GM23338 (cell line): ENCODE measurements at regions not wholly inside any gene's neighbourhood (a gene's known extent, or its start where the extent isn't known, plus 50 kb on each side); places are given as distances from the start of the nearest gene placed in this dataset.

Experiments
- ATAC-seq: fragments of 200-7000 bp; cut with Tn5 transposase; 3 replicates; pipeline ENCODE4 v1.9.1; 2020
- DNase-seq: peaks from one replicate; pipeline ENCODE4 v3.0.0-alpha.2; 2015; ENCODE audit warnings: low spot score
- H2AFZ ChIP-seq: fragments of 200-600 bp; sonication (generic); 2 replicates; pipeline ENCODE4 v1.8.0; 2016; ENCODE audit warnings: antibody characterized with exemption, mild to moderate bottlenecking, moderate library complexity
- H3F3A ChIP-seq: fragments of 200-600 bp; sonication (generic); replicated peaks from 2 replicates; pipeline ENCODE4 v1.8.0; 2017; ENCODE audit warnings: antibody characterized with exemption, mixed run types, low read depth
- H3K27ac ChIP-seq: fragments of 200-600 bp; sonication (generic); 2 replicates; pipeline ENCODE4 v1.6.1; 2016; ENCODE audit warnings: low read depth
- H3K27me3 ChIP-seq: fragments of 200-600 bp; sonication (generic); 2 replicates; pipeline ENCODE4 v1.8.0; 2016; ENCODE audit warnings: mild to moderate bottlenecking, mixed run types, moderate library complexity; ENCODE audit not compliant: insufficient read depth
- H3K36me3 ChIP-seq: fragments of 200-600 bp; sonication (generic); 2 replicates; pipeline ENCODE4 v1.8.0; 2016; ENCODE audit warnings: mild to moderate bottlenecking; ENCODE audit not compliant: insufficient read depth
- H3K4me1 ChIP-seq: fragments of 200-600 bp; sonication (generic); 2 replicates; pipeline ENCODE4 v1.8.0; 2016; ENCODE audit warnings: mild to moderate bottlenecking, moderate library complexity; ENCODE audit not compliant: insufficient read depth
- H3K4me2 ChIP-seq: fragments of 200-600 bp; sonication (generic); 2 replicates; pipeline ENCODE4 v1.7.1; 2017; ENCODE audit warnings: mixed run types
- H3K4me3 ChIP-seq: fragments of 200-600 bp; sonication (generic); 2 replicates; pipeline ENCODE4 v1.6.1; 2016; ENCODE audit warnings: mixed run types
- H3K79me2 ChIP-seq: fragments of 200-600 bp; sonication (generic); replicated peaks from 2 replicates; pipeline ENCODE4 v1.8.0; 2017; ENCODE audit warnings: mild to moderate bottlenecking; ENCODE audit not compliant: insufficient read depth
- H3K9me2 ChIP-seq: fragments of 200-600 bp; sonication (generic); 2 replicates; pipeline ENCODE4 v1.8.0; 2017; ENCODE audit not compliant: insufficient read depth
- H4K20me1 ChIP-seq: fragments of 200-600 bp; sonication (generic); replicated peaks from 2 replicates; pipeline ENCODE4 v1.8.0; 2017; ENCODE audit warnings: mild to moderate bottlenecking; ENCODE audit not compliant: insufficient read depth
- H3K27ac Mint-ChIP-seq: 2 replicates; pipeline ENCODE4 v1.8.0; 2020; ENCODE audit warnings: inconsistent platforms, mild to moderate bottlenecking, moderate library complexity, mixed read lengths
- H3K27me3 Mint-ChIP-seq: 3 replicates; pipeline ENCODE4 v1.8.0; 2022; ENCODE audit warnings: low read depth, mild to moderate bottlenecking, moderate library complexity, mixed read lengths, inconsistent platforms; ENCODE audit not compliant: insufficient read depth, poor library complexity
- H3K36me3 Mint-ChIP-seq: 3 replicates; pipeline ENCODE4 v1.8.0; 2021; ENCODE audit warnings: low read depth, mild to moderate bottlenecking, inconsistent platforms, moderate library complexity, mixed read lengths
- H3K4me1 Mint-ChIP-seq: 3 replicates; pipeline ENCODE4 v1.8.0; 2020; ENCODE audit warnings: mild to moderate bottlenecking, inconsistent platforms, mixed read lengths
- H3K4me3 Mint-ChIP-seq: 3 replicates; pipeline ENCODE4 v1.8.0; 2021; ENCODE audit warnings: moderate library complexity, mild to moderate bottlenecking, inconsistent platforms, mixed read lengths
- H3K9me3 Mint-ChIP-seq: 3 replicates; pipeline ENCODE4 v1.8.0; 2020; ENCODE audit warnings: moderate library complexity, mild to moderate bottlenecking, inconsistent platforms, mixed read lengths
- CREB1 ChIP-seq: fragments of 250-450 bp; sonication (Bioruptor Pico); IDR thresholded peaks from 2 replicates; pipeline ENCODE4 v1.5.0; 2020; ENCODE audit warnings: low read depth, mild to moderate bottlenecking, moderate library complexity
- EZH2 ChIP-seq: fragments of 200-600 bp; sonication (generic); IDR thresholded peaks from one replicate; pipeline ENCODE4 v1.8.0; 2017; ENCODE audit warnings: antibody characterized with exemption, mild to moderate bottlenecking, low read depth; ENCODE audit not compliant: unreplicated experiment
- EZH2phosphoT487 ChIP-seq: fragments of 200-600 bp; sonication (generic); IDR thresholded peaks from one replicate; pipeline ENCODE4 v1.8.1; 2018; ENCODE audit warnings: antibody characterized with exemption; ENCODE audit not compliant: unreplicated experiment
- JUNB ChIP-seq: IDR thresholded peaks from one replicate; pipeline ENCODE4 v1.6.1; 2016; ENCODE audit warnings: antibody characterized with exemption; ENCODE audit not compliant: unreplicated experiment
- NANOG ChIP-seq: IDR thresholded peaks from 2 replicates; pipeline ENCODE4 v1.6.1; 2016; ENCODE audit warnings: antibody characterized with exemption, borderline replicate concordance
- POLR2AphosphoS5 ChIP-seq: IDR thresholded peaks from 2 replicates; pipeline ENCODE4 v1.6.1; 2016; ENCODE audit warnings: antibody characterized with exemption, low read depth
- STAT1 ChIP-seq: IDR thresholded peaks from one replicate; pipeline ENCODE4 v1.6.1; 2016; ENCODE audit warnings: antibody characterized with exemption; ENCODE audit not compliant: unreplicated experiment
- ZNF114 ChIP-seq: fragments of 250-450 bp; sonication (Bioruptor Pico); IDR thresholded peaks from 2 replicates; pipeline ENCODE4 v1.5.0; 2020; ENCODE audit warnings: mild to moderate bottlenecking, moderate library complexity
- ZNF331 ChIP-seq: fragments of 250-450 bp; sonication (Bioruptor Pico); IDR thresholded peaks from 2 replicates; pipeline ENCODE4 v1.5.0; 2020; ENCODE audit warnings: low read depth, mild to moderate bottlenecking, moderate library complexity
- TF ChIP-seq, protein P1 (sequence below): IDR thresholded peaks from one replicate; pipeline ENCODE4 v1.6.1; 2018; ENCODE audit warnings: antibody characterized with exemption; ENCODE audit not compliant: unreplicated experiment
- TF ChIP-seq, protein P2 (sequence below): IDR thresholded peaks from 2 replicates; pipeline ENCODE4 v1.6.1; 2016; ENCODE audit warnings: antibody characterized with exemption
- TF ChIP-seq, protein P3 (sequence below): fragments of 250-450 bp; sonication (Bioruptor Pico); IDR thresholded peaks from 2 replicates; pipeline ENCODE4 v1.5.0; 2020; ENCODE audit warnings: mild to moderate bottlenecking, moderate library complexity
- TF ChIP-seq, protein P4 (sequence below), 2 experiments: fragments of 200-600 bp in 1 of 2; sonication (generic) in 1 of 2; conservative IDR thresholded peaks; 2 replicates each; pipeline versions ENCODE4 v1.5.1 to v1.6.1; 2016 to 2017; ENCODE audit warnings: antibody characterized with exemption in 2 of 2, low read depth in 2 of 2, mild to moderate bottlenecking in 2 of 2, moderate library complexity in 1 of 2

DNA sequence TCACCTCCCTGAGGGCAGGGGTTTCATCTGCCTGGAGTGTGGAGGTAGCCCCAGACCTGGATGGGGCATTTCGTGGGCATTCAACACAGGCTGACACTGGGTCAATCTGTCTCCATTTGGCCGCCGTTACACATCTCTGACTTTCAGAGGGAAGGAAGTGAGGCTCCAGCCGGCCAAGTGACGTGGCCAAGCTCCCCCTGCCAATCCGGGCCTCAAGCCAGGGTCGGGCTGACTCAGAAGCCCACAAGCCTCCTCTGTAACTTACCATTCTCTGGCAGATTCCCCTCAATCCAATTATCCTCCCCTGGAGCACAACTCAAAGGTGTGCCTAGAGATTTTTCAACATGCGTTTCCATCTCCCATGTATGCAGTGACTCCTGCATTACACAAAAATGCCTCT, 227.6 kb downstream of the KLF13 start:
- Histone ChIP-seq H3K4me3 (no peak overlapping the region), H3K36me3 (no peaks in the 10 kb centered on the region), H4K20me1 (no peaks in the 10 kb centered on the region), H2AFZ (no peak overlapping the region), H3K9me2 (no peaks in the 10 kb centered on the region), H3K4me2 (no peak overlapping the region), H3F3A (no peaks in the 10 kb centered on the region), H3K4me1 (no peaks in the 10 kb centered on the region), H3K79me2 (no peaks in the 10 kb centered on the region), H3K27ac (no peak overlapping the region), H3K27me3 (no peaks in the 10 kb centered on the region)
- DNase-seq = no peak
- no peak overlapping the region for H3K27ac Mint-ChIP-seq
- no peak for ATAC-seq
- H3K36me3 Mint-ChIP-seq = no peaks in the 10 kb centered on the region
- no peaks in the 10 kb centered on the region; the same call in 2 of the 3 replicates for H3K9me3 Mint-ChIP-seq
- H3K4me3 Mint-ChIP-seq = no peak overlapping the region
- TF ChIP-seq EZH2 = no peak
- TF ChIP-seq ZNF331 (CRISPR knock-in tag) = no peak
- no peak for TF ChIP-seq JUNB
- no peak for TF ChIP-seq CREB1 (CRISPR knock-in tag)
- TF ChIP-seq, protein P1, sequence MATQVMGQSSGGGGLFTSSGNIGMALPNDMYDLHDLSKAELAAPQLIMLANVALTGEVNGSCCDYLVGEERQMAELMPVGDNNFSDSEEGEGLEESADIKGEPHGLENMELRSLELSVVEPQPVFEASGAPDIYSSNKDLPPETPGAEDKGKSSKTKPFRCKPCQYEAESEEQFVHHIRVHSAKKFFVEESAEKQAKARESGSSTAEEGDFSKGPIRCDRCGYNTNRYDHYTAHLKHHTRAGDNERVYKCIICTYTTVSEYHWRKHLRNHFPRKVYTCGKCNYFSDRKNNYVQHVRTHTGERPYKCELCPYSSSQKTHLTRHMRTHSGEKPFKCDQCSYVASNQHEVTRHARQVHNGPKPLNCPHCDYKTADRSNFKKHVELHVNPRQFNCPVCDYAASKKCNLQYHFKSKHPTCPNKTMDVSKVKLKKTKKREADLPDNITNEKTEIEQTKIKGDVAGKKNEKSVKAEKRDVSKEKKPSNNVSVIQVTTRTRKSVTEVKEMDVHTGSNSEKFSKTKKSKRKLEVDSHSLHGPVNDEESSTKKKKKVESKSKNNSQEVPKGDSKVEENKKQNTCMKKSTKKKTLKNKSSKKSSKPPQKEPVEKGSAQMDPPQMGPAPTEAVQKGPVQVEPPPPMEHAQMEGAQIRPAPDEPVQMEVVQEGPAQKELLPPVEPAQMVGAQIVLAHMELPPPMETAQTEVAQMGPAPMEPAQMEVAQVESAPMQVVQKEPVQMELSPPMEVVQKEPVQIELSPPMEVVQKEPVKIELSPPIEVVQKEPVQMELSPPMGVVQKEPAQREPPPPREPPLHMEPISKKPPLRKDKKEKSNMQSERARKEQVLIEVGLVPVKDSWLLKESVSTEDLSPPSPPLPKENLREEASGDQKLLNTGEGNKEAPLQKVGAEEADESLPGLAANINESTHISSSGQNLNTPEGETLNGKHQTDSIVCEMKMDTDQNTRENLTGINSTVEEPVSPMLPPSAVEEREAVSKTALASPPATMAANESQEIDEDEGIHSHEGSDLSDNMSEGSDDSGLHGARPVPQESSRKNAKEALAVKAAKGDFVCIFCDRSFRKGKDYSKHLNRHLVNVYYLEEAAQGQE = no peak
- no peak for TF ChIP-seq EZH2phosphoT487
- TF ChIP-seq, protein P2, sequence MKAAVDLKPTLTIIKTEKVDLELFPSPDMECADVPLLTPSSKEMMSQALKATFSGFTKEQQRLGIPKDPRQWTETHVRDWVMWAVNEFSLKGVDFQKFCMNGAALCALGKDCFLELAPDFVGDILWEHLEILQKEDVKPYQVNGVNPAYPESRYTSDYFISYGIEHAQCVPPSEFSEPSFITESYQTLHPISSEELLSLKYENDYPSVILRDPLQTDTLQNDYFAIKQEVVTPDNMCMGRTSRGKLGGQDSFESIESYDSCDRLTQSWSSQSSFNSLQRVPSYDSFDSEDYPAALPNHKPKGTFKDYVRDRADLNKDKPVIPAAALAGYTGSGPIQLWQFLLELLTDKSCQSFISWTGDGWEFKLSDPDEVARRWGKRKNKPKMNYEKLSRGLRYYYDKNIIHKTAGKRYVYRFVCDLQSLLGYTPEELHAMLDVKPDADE = no peak
- TF ChIP-seq, protein P3, sequence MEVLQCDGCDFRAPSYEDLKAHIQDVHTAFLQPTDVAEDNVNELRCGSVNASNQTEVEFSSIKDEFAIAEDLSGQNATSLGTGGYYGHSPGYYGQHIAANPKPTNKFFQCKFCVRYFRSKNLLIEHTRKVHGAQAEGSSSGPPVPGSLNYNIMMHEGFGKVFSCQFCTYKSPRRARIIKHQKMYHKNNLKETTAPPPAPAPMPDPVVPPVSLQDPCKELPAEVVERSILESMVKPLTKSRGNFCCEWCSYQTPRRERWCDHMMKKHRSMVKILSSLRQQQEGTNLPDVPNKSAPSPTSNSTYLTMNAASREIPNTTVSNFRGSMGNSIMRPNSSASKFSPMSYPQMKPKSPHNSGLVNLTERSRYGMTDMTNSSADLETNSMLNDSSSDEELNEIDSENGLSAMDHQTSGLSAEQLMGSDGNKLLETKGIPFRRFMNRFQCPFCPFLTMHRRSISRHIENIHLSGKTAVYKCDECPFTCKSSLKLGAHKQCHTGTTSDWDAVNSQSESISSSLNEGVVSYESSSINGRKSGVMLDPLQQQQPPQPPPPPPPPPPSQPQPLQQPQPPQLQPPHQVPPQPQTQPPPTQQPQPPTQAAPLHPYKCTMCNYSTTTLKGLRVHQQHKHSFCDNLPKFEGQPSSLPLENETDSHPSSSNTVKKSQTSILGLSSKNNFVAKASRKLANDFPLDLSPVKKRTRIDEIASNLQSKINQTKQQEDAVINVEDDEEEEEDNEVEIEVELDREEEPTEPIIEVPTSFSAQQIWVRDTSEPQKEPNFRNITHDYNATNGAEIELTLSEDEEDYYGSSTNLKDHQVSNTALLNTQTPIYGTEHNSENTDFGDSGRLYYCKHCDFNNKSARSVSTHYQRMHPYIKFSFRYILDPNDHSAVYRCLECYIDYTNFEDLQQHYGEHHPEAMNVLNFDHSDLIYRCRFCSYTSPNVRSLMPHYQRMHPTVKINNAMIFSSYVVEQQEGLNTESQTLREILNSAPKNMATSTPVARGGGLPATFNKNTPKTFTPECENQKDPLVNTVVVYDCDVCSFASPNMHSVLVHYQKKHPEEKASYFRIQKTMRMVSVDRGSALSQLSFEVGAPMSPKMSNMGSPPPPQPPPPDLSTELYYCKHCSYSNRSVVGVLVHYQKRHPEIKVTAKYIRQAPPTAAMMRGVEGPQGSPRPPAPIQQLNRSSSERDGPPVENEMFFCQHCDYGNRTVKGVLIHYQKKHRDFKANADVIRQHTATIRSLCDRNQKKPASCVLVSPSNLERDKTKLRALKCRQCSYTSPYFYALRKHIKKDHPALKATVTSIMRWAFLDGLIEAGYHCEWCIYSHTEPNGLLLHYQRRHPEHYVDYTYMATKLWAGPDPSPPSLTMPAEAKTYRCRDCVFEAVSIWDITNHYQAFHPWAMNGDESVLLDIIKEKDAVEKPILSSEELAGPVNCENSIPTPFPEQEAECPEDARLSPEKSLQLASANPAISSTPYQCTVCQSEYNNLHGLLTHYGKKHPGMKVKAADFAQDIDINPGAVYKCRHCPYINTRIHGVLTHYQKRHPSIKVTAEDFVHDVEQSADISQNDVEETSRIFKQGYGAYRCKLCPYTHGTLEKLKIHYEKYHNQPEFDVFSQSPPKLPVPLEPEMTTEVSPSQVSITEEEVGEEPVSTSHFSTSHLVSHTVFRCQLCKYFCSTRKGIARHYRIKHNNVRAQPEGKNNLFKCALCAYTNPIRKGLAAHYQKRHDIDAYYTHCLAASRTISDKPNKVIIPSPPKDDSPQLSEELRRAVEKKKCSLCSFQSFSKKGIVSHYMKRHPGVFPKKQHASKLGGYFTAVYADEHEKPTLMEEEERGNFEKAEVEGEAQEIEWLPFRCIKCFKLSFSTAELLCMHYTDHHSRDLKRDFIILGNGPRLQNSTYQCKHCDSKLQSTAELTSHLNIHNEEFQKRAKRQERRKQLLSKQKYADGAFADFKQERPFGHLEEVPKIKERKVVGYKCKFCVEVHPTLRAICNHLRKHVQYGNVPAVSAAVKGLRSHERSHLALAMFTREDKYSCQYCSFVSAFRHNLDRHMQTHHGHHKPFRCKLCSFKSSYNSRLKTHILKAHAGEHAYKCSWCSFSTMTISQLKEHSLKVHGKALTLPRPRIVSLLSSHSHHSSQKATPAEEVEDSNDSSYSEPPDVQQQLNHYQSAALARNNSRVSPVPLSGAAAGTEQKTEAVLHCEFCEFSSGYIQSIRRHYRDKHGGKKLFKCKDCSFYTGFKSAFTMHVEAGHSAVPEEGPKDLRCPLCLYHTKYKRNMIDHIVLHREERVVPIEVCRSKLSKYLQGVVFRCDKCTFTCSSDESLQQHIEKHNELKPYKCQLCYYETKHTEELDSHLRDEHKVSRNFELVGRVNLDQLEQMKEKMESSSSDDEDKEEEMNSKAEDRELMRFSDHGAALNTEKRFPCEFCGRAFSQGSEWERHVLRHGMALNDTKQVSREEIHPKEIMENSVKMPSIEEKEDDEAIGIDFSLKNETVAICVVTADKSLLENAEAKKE (CRISPR knock-in tag) = no peak
- TF ChIP-seq, protein P4, sequence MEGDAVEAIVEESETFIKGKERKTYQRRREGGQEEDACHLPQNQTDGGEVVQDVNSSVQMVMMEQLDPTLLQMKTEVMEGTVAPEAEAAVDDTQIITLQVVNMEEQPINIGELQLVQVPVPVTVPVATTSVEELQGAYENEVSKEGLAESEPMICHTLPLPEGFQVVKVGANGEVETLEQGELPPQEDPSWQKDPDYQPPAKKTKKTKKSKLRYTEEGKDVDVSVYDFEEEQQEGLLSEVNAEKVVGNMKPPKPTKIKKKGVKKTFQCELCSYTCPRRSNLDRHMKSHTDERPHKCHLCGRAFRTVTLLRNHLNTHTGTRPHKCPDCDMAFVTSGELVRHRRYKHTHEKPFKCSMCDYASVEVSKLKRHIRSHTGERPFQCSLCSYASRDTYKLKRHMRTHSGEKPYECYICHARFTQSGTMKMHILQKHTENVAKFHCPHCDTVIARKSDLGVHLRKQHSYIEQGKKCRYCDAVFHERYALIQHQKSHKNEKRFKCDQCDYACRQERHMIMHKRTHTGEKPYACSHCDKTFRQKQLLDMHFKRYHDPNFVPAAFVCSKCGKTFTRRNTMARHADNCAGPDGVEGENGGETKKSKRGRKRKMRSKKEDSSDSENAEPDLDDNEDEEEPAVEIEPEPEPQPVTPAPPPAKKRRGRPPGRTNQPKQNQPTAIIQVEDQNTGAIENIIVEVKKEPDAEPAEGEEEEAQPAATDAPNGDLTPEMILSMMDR (conservative IDR thresholded peaks at IDR 0.05; ENCODE audit: low read depth in 2 of 2) = no peak
- TF ChIP-seq ZNF114 = no peak
- TF ChIP-seq STAT1 = no peak
- no peak for TF ChIP-seq POLR2AphosphoS5
- no peak for TF ChIP-seq NANOG
- H3K4me1 Mint-ChIP-seq = peaks cover 5% of the 10 kb centered on the region; the same call in 1 of the 3 replicates
- peaks cover 4% of the 10 kb centered on the region for H3K27me3 Mint-ChIP-seq
